ENCODE measurements at regions not wholly inside any gene's neighbourhood (a gene's known extent, or its start where the extent isn't known, plus 50 kb on each side); places are given as distances from the start of the nearest gene placed in this dataset.
"Not testable (repeated sequence)": the region's sequence is repeated elsewhere in the genome, so short reads cannot be mapped to it uniquely, and the experiment has no call there.

DNA sequence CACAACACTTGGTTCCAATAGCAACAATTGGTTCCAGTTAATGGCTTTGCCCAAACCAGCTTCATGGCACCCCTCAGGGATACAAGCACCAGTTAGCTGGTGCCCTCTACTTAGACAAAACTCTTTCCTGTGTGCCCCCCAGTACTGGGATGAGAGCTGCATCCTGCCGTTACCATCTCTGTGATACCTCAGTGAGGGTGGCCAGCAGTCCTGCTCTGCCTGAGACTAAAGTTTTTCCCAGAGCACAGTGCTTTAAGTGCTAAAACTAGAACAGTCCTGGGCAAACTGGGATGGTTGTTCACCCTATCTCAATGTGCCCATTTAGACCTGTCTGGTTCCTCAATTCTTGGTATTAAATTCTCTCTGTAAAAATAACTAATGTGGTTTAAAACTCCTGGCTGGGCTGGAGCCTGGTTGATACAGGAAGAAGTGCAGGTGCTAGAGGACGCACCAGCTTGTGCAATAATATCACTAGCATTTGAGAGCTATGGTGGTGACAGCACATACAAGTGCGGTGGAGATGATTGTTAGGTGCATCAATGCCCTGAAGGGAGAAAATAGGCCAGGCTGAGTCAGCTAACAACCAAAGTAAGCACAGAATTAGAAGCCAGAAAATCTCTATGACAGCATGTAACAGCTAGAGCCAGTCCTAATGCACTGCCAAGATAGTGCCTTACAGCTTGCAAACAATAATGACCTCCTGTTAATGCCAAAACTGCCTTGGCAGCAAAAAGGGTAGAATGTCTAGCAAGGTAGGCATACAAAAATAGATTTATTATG is 179.8 kb upstream of the GALNT2 start:
- no peak for DNase-seq (ENCODE audit: low spot score)

DNA sequence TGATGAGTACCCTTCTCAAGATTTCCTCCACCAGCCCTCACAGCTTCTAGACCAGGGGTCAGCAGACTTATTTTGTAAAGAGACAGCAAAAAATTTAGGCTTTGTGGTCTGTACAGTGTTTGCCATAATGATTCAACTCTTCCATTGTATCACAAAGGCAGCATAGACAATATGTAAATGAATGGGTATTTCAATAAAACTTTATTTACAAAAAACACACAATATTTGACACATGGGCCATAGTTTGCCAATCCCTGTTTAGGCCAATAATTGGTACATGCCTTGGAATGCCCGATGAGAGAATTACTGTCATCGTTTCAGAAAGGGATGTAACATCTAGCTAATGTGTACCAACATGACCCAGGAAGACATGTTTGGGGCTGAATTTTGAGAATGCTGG is 178.9 kb upstream of the GALNT2 start:
- DNase-seq (ENCODE audit: low spot score): no peak

DNA sequence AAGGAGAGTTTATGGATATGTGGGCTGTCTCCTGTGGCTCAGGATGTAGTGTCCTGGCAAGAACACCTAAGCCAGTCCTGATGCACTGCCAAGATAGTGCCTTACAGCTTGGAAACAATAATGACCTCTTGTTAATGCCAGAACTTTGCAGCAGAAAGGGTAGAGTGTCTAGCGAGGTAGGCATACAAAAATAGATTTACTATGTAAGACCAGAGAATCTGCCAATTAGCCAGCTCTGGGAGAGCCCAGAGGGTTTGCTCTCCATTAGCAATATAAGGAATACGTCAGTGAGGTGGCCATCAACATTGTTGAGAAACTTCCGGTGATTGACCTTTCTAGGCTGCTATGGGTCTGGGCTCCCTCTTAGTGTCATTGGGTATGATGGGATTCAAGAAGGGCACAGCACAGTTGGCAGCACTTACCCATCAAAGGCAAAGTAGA is 178.5 kb upstream of the GALNT2 start:
- DNase-seq (ENCODE audit: low spot score): no peak

DNA sequence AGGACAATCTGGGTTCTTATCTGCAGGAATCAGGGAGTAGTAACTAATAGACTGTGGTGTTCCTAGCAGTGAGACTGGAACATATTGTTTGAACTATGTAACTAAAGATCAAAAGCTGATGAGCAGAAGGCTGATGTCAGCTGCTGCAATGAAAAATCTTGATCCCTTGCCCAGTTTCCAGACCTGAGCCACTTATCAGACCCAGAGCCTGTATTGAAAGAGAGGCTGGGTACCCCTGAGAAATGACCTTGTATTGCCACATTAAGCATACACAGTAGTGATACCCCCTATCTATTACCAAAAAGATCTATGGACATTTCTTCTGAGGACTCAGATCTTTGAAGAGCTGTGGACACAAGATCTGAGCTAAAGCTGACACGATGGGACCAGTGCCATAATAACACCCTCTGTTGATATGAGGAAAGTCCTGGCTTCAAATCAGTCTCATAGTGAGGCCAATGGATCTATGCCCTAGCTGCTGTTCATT is 178.0 kb upstream of the GALNT2 start:
- DNase-seq (ENCODE audit: low spot score): no peak

DNA sequence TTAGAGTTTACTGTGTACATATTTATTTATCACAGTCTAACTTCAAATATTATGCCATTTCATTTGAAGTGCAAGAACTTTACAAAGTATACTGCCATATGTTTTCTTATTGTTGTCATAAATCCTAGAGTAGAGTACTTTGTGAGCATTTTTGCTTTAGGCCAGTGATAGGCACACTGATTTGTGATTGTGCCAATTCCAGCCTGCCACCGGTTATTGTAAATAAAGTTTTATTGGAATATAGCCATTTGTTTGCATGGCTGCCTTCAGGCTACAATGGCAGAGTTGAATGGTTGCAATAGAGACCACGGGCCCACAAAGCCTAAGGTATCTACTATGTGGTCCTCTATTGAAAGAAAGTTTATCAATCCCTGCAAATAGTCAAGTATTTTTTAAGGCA is 175.8 kb upstream of the GALNT2 start:
- no peak for DNase-seq (ENCODE audit: low spot score)

DNA sequence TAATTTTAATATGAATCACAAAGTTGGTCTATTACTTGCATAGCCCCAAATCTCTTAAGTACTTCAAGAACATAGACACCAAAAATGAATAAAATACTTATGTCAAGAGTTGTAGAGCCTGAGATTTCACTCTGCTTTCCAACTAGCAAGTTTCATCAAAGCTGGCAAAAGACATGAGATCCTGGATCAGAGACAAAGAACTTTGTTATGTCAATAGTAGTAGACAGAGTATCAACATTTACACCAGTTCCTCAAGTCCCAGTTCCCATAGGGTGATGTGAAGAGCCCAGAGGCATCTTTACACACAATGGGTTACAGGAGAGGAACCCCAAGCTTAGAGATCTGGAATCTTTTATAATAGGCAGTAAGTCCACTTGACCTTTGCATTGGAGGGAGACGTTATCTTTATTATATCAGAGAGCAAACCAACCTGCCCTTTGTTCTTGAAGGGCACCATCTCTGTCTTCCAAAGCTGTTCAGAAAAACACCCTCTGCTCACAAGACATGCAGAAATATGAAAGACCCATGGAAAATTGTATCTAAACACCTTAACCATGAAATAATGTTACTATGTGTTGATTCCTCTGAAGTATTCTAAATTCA is 174.4 kb upstream of the GALNT2 start:
- no peak for DNase-seq (ENCODE audit: low spot score)

DNA sequence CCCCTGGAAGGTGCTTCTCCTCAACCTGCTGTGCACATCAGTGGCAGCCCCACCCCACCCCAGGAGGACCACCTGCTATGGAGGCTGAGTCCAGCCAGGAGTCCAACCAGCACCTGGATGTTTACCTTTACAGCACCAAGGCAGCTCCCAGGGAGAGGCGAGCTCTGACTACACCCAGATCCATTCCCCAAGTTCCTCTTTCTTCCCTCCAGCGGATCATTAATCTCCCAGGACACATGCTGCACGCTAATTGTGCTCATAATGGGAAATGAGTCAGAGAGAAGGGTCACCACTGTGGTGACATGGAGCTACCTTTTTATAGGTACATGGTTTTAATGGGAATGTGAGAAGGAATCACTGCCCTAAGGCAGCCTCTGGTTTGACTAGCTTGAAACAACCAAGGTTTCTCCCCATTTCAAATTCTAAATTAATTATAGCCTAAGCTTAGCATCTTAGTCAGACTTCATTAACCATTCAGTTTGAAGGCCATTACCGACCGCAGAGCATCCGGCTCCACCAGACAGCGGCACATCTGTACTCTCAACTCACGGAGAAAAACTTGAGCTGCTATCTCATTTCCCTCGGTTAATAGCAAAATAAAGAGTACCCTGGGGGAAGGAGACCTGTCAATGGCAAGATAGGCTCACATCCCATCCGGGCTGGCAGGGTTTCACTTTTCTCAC is 173.1 kb upstream of the GALNT2 start:
- no peak for DNase-seq (ENCODE audit: low spot score)

DNA sequence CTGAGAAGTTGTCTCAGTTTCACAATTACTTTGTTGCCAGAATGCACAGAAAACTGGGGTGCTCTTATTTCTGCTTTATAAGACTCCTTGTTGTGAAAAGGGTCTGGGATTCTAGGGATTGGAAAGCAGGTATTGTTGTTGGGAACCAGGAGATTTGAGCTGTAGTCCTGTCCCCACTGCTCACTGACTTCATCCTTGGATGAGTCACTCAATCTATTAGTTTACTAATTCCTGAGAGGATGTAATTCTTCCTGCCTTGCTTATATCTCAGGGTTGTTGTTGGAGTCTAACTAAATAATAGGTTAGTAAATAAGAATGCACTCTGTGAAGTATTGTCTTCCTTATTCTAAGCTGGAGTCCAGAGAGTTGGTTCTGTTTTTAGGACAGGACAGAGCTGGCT is 172.5 kb upstream of the GALNT2 start:
- DNase-seq (ENCODE audit: low spot score): no peak

DNA sequence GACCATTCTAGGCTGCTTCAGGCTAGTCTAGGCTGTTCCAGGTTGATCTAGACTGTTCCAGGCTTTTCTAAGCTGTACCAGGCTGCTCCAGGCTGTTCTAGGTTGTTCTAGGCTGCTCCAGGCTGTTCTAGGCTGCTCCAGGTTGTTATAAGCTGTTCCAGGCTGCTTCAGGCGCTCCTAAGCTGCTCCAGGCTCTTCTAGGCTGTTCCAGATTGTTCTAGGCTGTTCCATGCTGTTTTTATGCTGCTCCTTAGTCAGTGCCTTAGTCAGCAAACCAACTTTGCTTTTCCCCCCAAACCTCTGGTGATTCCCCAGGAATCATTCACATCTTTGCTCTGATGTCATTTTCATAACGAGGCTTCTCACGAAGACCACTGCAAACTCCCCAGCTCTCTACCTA is 171.4 kb upstream of the GALNT2 start:
- DNase-seq (ENCODE audit: low spot score): no peak

DNA sequence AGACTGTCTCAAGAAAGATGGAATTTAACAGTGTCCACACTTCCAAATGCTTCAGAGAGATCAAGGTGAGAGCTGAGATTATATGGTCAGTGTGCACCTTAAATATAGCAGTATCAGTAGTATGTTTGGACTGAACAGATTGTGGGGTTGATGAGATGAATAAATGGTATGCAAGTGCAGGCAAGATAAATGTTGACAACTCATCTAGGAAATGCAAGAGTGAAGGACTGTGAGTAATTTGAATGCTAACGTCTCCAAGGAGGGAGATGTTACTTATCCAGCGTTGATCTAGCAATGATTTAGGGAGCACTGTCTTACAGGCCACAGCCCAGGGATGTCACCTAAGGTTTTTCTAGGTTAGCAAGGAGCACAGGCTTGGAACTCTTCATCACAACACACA is 170.7 kb upstream of the GALNT2 start:
- DNase-seq (ENCODE audit: low spot score): no peak

DNA sequence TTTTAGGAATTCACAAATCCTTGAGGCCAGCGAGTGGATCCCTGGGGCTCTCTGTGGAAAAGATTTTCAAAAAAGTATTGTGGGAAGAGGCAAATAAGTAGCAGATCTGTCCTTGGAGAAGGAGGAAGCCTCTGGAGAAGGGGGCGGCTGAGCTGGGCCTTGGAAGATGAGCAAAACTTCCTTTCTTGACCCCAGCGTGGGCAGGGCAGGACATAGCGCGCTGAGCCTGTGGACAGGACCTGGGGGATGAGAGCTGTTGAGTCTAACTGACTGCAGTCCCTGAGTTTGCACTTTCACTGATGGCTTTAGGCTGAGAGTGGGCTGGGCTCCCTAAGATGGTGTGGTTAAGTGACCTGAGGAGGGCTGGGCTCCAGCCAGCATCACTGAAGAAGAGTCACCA is 170.2 kb upstream of the GALNT2 start:
- DNase-seq (ENCODE audit: low spot score): no peak

DNA sequence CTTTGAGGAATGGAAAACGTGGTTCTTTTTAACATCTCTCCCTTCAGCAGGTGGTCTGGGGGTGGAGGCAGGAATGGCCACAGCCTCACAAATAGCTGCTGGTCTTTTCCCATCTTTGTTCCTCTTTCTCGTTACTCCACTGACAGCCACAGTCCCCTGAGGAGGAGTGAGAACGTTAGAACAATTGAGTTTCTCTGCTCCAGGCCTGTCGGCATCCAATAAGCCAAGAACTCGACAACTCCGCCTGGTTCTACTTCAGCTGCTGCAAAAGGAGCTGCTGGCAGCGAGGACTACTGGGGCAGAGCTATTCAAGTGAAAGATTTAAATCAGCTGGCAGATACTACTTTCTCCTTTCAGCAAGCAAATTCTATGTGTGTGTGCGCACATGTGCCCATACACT is 169.5 kb upstream of the GALNT2 start:
- no peak for DNase-seq (ENCODE audit: low spot score)

DNA sequence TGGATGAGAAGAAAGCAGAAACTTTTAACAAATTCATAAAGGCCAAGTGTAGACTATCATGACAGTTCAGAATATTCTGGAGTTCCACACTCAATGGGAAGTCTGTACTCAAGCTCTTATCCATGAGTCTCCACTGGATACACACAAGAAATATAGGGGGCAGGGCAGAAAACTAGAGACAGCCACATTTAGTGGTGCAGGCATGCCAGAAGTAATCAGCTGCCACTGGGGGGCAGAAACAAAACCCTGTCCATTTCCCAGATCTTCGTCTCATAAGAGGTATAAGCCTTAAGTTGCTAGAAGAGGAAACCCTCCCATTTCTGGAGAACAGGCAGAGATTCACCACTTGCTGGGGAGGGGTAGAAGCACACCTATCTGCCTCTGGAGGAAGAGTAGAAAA is 166.8 kb upstream of the GALNT2 start:
- no peak for DNase-seq (ENCODE audit: low spot score)

DNA sequence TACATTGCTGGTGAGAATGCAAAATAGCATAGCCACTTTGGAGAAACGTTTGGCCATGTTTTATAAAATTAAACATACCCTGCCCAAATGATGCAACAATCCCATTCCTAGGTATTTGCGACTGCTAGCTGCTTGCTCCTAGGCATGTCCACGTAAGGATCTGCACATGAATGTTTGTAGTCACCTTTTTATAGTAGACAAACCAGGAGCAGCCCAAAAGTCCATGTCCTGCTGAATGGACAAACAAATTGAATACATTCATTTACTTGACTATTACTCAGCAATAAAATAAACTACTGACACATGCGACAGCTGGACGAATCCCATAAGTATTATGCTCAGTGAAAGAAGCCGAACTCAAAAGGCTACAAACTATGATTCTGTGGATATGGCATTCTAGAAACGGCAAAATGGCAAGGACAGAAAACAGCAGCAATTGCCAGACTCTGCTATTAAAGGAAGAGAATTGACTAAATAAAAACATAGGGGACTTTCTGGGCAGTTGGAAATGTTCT is 161.9 kb upstream of the GALNT2 start:
- DNase-seq (ENCODE audit: low spot score): no peak

DNA sequence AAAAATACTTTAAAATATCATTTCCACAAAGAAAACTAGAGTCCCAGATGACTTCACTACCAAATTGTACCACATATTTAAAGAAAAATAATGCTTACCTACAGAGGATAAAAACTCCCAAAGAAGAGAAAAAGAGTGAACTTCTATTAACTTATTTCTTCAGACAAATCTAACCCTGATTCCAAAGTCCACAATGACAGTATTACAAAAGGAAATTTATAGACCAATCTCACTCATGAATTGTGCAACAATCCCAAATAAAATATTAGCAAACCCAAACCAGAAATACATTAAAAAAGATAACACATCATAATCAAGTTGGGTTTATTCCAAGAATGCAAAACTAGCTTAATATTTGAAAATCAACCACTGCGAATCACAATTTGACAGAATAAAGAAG is 161.4 kb upstream of the GALNT2 start:
- no peak for DNase-seq (ENCODE audit: low spot score)

DNA sequence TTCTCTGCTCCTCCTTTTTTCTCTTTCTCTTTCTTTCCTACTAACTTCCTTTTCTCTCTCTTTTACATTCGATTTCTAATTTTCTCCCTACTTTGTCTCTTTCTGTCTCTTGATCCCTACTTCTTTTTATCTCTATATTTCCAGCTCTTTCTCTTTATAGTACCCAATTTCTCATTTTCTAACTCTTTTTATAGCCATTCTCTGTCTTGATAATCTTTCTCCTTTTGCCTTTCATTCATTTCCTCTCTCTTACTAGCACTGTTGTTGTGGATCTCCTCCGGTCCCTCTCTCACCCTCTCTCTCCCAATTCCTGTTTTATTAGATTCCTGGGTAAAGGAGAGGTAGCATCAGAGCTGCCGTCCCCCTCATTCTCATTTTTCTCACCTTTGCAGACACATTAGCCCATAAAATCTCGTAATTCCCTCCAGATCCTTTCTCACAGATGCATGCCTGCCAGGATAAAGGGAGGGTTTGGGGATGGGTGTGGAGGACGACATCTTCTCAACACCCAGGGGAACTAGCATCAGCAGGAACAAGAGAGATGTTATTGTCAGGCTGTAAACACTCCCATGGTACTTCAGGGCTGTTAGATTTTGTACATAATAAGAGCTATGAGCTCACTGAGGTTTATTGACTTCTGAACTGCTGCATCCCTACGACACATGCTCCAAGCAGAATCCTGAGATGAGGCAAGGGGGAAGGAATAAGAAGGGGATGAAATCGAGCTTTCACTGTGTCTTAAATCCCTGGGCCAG is 159.0 kb upstream of the GALNT2 start:
- no peak for DNase-seq (ENCODE audit: low spot score)

DNA sequence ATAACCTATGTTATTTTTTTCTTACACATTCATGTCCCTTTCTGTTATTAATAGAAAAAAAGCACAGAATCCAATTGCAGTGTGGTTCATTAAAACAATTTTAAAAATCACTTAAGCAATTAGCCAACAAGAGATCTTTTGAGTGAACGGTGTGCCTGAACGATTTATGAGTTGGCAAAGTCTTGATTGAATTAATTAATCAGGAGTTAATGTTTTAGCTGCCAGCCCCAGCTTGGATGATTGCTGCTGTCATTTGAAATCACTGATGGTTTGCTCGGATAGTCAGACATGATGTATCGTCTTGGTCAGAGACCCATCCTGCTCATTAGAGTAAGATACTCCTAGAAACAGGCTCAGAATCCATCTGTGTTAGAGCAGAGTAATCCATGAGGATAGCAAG is 158.3 kb upstream of the GALNT2 start:
- DNase-seq (ENCODE audit: low spot score): no peak

DNA sequence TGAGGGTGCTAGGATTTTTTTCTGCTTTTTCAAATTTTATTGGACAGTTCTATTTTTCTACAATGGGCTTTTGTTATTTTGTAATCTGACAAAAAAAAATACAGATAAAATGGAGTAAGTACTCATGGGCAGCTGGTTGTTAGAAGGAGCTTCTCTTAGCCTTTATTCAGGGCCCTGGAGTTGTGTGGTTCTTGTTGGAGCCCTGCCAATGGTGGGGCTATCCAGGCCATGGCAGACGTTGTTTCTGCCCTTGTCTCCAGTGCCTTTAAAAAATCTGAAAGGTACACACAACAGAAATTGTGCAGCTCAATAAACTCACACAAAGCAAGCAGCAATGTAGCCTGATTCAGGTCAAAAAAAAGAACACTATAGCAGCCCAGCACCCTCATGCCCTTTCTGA is 153.5 kb upstream of the GALNT2 start:
- no peak for DNase-seq (ENCODE audit: low spot score)

DNA sequence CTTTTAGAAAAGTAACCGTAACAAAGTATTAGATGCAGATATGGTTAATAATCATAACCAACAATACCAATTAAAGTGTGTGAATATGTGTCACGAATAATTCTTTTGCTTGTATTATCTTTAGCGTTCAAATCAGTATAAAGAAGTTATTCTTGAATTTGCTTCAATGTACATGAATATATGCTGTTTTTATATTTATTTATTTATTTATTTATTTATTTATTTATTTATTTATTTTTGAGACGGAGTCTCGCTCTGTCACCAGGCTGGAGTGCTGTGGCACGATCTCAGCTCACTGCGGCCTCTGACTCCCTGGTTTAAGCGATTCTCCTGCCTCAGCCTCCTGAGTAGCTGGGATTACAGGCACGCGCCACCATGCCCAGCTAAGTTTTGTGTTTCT is 147.6 kb upstream of the GALNT2 start:
- not testable (repeated sequence) for DNase-seq (ENCODE audit: low spot score)

DNA sequence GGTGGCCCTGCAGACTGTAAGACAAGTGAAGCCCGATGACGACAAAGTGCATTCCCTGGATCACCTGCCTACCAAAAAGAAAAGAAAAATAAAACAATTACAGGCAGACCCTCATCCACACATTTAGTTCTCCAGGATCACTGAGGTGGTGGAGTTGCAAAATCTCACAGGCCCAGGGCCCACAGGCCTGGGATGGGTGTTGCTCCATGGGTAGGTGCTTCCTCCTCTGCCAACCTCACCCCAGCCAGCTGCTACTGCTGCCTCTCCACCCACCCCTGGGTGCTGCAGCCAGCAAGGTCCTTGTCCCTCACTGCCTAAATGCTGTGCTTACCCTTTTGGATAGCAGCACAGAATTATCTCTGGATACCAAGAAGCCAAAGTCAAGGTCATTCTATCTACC is 146.4 kb upstream of the GALNT2 start:
- no peak for DNase-seq (ENCODE audit: low spot score)

DNA sequence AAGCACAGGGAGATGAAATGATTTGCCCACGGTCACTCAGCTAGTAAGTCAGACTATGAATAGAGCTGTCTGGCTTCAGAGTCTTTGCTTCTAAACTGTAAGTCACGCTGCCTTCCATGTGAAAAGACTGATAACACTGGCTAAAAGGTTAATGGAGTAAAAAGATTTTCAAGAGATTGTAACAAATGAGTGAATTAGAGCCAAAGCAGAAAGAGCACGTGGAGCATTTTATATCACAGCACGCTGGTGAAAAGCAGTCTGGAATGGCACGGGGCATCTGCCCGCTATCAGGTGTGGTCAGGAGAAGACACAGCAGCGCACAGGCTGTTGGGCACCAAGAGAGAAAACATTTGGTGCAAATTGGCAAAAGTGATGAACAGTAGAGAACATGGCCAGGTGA is 144.8 kb upstream of the GALNT2 start:
- no peak for DNase-seq (ENCODE audit: low spot score)

DNA sequence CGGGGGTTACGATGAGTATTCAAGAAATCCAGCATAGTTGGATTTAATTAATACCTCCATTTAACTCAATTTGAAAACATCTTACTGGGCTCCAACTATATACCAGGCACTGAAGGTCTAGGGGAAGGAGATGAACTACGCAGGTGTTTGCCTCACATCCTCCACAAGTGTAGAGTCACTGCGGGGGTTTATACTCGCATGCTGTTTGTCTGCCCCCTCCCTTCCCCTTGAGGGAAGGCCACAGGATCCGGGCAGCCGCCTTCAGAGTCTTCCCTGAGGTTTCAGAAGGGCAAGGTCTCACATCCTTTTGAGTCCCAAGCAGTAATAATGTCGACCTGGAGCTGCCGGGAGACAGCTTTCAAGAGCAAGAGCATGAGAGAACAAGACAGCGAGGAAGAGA is 142.4 kb upstream of the GALNT2 start:
- no peak for DNase-seq (ENCODE audit: low spot score)
